ENCODE measurements at regions not wholly inside any gene's neighbourhood (a gene's known extent, or its start where the extent isn't known, plus 50 kb on each side); places are given as distances from the start of the nearest gene placed in this dataset.

DNA sequence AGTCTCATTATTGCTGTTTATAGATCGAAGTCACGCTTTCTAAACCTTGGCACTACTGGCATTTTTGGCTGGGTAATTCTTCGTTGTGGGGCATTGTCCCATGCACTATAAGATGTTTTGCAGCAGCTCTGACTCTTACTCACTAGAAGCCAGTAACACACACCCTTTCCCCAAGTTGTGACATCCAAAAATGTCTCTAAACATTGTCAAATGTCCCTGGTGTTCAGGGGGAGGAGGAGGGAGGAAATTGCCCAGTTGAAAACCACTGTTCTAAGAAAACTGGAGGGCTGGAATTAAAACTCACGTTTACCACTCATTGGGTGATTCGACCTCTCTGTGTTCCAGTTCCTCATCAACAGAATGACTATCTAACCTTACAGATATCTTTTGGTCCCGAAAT lies 115.7 kb upstream of the KLF7 start:
- Histone ChIP-seq H3K9me3 (no peaks in the 10 kb centered on the region), H3K4me3 (no peak overlapping the region), H3K4me1 (no peaks in the 10 kb centered on the region), H3K27me3 (no peaks in the 10 kb centered on the region), H3K27ac (no peak overlapping the region), H3K36me3 (no peaks in the 10 kb centered on the region)
- TF ChIP-seq, protein P1, sequence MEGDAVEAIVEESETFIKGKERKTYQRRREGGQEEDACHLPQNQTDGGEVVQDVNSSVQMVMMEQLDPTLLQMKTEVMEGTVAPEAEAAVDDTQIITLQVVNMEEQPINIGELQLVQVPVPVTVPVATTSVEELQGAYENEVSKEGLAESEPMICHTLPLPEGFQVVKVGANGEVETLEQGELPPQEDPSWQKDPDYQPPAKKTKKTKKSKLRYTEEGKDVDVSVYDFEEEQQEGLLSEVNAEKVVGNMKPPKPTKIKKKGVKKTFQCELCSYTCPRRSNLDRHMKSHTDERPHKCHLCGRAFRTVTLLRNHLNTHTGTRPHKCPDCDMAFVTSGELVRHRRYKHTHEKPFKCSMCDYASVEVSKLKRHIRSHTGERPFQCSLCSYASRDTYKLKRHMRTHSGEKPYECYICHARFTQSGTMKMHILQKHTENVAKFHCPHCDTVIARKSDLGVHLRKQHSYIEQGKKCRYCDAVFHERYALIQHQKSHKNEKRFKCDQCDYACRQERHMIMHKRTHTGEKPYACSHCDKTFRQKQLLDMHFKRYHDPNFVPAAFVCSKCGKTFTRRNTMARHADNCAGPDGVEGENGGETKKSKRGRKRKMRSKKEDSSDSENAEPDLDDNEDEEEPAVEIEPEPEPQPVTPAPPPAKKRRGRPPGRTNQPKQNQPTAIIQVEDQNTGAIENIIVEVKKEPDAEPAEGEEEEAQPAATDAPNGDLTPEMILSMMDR (IDR thresholded peaks at IDR 0.05) = no peak
- intact Hi-C loops (cut with DNase I) = loop anchor here (10.0 kb wide), 1 partner anchor 153 kb away; no protein-coding TSS in a partner anchor
- no peak for DNase-seq (ENCODE audit: low spot score in 2 of 2)

DNA sequence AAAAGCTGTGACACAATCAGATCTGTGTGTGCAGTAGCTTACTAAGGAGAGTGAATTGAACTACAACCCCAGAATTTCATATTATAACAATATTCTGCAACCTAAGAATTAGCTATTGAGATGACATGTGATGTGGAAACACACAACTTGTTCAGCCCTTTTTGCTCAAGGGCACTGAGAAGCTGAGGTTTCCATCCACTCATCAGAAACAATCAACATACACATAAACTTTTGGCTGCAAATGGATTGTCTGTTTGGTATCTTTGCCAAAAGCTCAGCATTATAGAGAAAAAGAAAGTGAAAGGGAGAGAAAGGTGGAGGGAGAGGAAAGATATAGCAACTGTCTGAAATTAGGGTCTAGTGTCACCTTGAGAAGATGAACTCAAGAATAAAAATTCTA lies 117.2 kb upstream of the KLF7 start:
- no peak overlapping the region for H3K4me3 ChIP-seq

DNA sequence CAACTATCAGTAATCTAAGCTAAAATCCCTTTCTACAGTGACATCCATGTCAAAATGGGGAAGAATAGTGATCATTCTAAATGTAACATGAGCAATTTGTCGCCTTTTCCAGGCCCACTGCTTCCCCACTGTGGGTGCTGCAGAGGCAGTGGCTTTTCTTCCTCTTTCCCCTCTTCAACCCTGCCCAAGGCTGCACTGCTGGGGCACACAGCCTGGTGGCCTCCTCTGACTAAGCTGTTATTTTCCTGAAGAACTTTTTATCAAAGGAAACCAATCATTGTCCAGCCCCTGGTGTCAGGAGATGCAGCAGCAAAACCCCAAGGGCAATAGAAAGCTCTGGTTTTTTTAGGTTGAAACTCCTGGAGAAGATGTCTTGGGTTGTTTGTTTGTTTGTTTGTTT lies 117.6 kb upstream of the KLF7 start:
- no peaks in the 10 kb centered on the region for H3K9me3 ChIP-seq
- TF ChIP-seq, protein P1 (IDR thresholded peaks at IDR 0.05) = peak in 1 of 3 experiments; percentile 18
- intact Hi-C loops (cut with DNase I) = loop anchor here (10.0 kb wide), 1 partner anchor 151 kb away; no protein-coding TSS in a partner anchor
- H3K27ac ChIP-seq = no peak overlapping the region
- peak in 1 of 2 donors; percentile 68 for DNase-seq (ENCODE audit: low spot score in 2 of 2)
- H3K4me3 ChIP-seq = no peak overlapping the region
- no peaks in the 10 kb centered on the region for H3K4me1 ChIP-seq
- no peaks in the 10 kb centered on the region for H3K36me3 ChIP-seq
- no peaks in the 10 kb centered on the region for H3K27me3 ChIP-seq

More for the DNA sequence above, 117.2 kb upstream of the KLF7 start:
- TF ChIP-seq, protein P1 (IDR thresholded peaks at IDR 0.05) = no peak
- Histone ChIP-seq H3K4me1 (no peaks in the 10 kb centered on the region), H3K27me3 (no peaks in the 10 kb centered on the region), H3K27ac (no peak overlapping the region), H3K9me3 (no peaks in the 10 kb centered on the region), H3K36me3 (no peaks in the 10 kb centered on the region)
- intact Hi-C loops (cut with DNase I) = loop anchor here (10.0 kb wide), 1 partner anchor 152 kb away; no protein-coding TSS in a partner anchor
- DNase-seq (ENCODE audit: low spot score in 2 of 2) = no peak

DNA sequence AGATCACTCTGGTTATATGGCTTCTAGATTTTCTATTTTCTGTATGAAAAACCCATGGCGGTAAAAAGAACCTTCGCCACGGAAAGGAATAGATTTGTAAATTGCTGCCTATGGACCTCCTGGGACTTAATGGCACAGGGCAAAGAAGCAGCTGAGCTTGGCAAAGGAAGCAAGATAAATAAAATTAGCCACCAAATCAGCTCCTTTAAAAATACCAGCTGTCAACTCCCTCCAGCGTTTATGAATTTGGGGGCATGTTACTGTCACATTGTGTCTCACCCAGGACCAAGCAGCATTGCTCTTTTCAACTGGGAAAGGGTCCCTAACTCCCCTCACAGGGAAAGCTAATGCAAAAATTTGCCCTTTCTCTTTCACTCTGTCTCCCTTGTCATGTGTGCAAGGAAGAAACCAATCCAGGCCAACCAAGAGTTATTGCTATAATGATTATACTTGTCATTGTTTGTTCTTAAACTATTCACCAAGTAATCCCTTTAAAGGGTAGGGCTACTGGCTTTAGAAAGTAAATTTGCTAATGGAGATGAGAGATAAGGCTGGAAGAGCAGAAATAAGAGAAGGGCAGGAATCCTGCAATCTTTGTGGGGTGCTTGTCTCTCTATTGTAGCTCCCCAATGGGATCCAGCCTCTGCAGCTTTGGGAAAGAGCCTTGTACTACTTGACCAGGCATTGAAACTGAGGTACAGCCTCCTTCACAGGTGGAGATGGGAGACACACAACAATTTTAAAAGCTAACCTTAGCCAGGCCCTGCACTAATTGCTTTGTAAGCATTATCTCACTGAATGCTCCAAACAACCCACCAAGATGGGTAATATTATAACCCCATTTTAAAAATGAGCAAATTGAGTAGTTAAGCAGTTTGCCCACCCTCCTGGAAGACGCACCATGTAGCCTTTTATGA lies 119.1 kb upstream of the KLF7 start:
- no peak for DNase-seq (ENCODE audit: low spot score in 2 of 2)
- intact Hi-C loops (cut with DNase I) = loop anchor here (10.0 kb wide), 1 partner anchor 150 kb away; no protein-coding TSS in a partner anchor
- H3K36me3 ChIP-seq = no peaks in the 10 kb centered on the region
- no peaks in the 10 kb centered on the region for H3K27me3 ChIP-seq
- TF ChIP-seq, protein P1 (IDR thresholded peaks at IDR 0.05) = no peak
- H3K27ac ChIP-seq = no peak overlapping the region
- no peak overlapping the region for H3K4me3 ChIP-seq
- H3K9me3 ChIP-seq = no peaks in the 10 kb centered on the region
- no peaks in the 10 kb centered on the region for H3K4me1 ChIP-seq

DNA sequence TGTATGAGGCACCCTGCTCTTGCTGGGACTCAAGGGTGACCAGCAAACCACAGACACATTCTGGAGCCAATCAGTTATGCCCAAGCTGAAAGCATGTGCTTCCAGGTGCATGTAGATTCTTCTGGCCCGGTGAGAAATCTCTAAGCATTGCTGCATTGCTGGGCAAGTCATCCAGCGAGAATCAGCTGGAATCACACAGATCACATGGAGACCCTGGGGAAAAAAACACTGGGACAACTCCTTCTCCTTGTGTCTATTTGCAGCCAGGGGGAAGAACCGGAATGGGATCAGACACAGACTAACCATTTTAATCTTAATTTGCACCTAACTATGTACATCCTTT lies 119.7 kb upstream of the KLF7 start:
- H3K4me3 ChIP-seq = no peak overlapping the region
- H3K4me1 ChIP-seq = no peaks in the 10 kb centered on the region
- intact Hi-C loops (cut with DNase I) = loop anchor here (10.0 kb wide), 1 partner anchor 149 kb away; no protein-coding TSS in a partner anchor

More for the DNA sequence above, 119.7 kb upstream of the KLF7 start:
- TF ChIP-seq, protein P1 (IDR thresholded peaks at IDR 0.05) = no peak
- no peak for DNase-seq (ENCODE audit: low spot score in 2 of 2)
- no peak overlapping the region for H3K27ac ChIP-seq
- no peaks in the 10 kb centered on the region for H3K9me3 ChIP-seq
- no peaks in the 10 kb centered on the region for H3K27me3 ChIP-seq
- H3K36me3 ChIP-seq = no peaks in the 10 kb centered on the region

Measured in ascending aorta (tissue), 2 donors.